GM23338 (cell line): ENCODE measurements at regions not wholly inside any gene's neighbourhood (a gene's known extent, or its start where the extent isn't known, plus 50 kb on each side); places are given as distances from the start of the nearest gene placed in this dataset.

Source experiments
- ATAC-seq: fragments of 200-7000 bp; cut with Tn5 transposase; 3 replicates; pipeline ENCODE4 v1.9.1; 2020
- DNase-seq: peaks from one replicate; pipeline ENCODE4 v3.0.0-alpha.2; 2015; ENCODE audit warnings: low spot score
- H2AFZ ChIP-seq: fragments of 200-600 bp; sonication (generic); 2 replicates; pipeline ENCODE4 v1.8.0; 2016; ENCODE audit warnings: antibody characterized with exemption, mild to moderate bottlenecking, moderate library complexity
- H3F3A ChIP-seq: fragments of 200-600 bp; sonication (generic); replicated peaks from 2 replicates; pipeline ENCODE4 v1.8.0; 2017; ENCODE audit warnings: antibody characterized with exemption, mixed run types, low read depth
- H3K27ac ChIP-seq: fragments of 200-600 bp; sonication (generic); 2 replicates; pipeline ENCODE4 v1.6.1; 2016; ENCODE audit warnings: low read depth
- H3K27me3 ChIP-seq: fragments of 200-600 bp; sonication (generic); 2 replicates; pipeline ENCODE4 v1.8.0; 2016; ENCODE audit warnings: mild to moderate bottlenecking, mixed run types, moderate library complexity; ENCODE audit not compliant: insufficient read depth
- H3K36me3 ChIP-seq: fragments of 200-600 bp; sonication (generic); 2 replicates; pipeline ENCODE4 v1.8.0; 2016; ENCODE audit warnings: mild to moderate bottlenecking; ENCODE audit not compliant: insufficient read depth
- H3K4me1 ChIP-seq: fragments of 200-600 bp; sonication (generic); 2 replicates; pipeline ENCODE4 v1.8.0; 2016; ENCODE audit warnings: mild to moderate bottlenecking, moderate library complexity; ENCODE audit not compliant: insufficient read depth
- H3K4me2 ChIP-seq: fragments of 200-600 bp; sonication (generic); 2 replicates; pipeline ENCODE4 v1.7.1; 2017; ENCODE audit warnings: mixed run types
- H3K4me3 ChIP-seq: fragments of 200-600 bp; sonication (generic); 2 replicates; pipeline ENCODE4 v1.6.1; 2016; ENCODE audit warnings: mixed run types
- H3K79me2 ChIP-seq: fragments of 200-600 bp; sonication (generic); replicated peaks from 2 replicates; pipeline ENCODE4 v1.8.0; 2017; ENCODE audit warnings: mild to moderate bottlenecking; ENCODE audit not compliant: insufficient read depth
- H3K9me2 ChIP-seq: fragments of 200-600 bp; sonication (generic); 2 replicates; pipeline ENCODE4 v1.8.0; 2017; ENCODE audit not compliant: insufficient read depth
- H4K20me1 ChIP-seq: fragments of 200-600 bp; sonication (generic); replicated peaks from 2 replicates; pipeline ENCODE4 v1.8.0; 2017; ENCODE audit warnings: mild to moderate bottlenecking; ENCODE audit not compliant: insufficient read depth
- H3K27ac Mint-ChIP-seq: 2 replicates; pipeline ENCODE4 v1.8.0; 2020; ENCODE audit warnings: inconsistent platforms, mild to moderate bottlenecking, moderate library complexity, mixed read lengths
- H3K27me3 Mint-ChIP-seq: 3 replicates; pipeline ENCODE4 v1.8.0; 2022; ENCODE audit warnings: low read depth, mild to moderate bottlenecking, moderate library complexity, mixed read lengths, inconsistent platforms; ENCODE audit not compliant: insufficient read depth, poor library complexity
- H3K36me3 Mint-ChIP-seq: 3 replicates; pipeline ENCODE4 v1.8.0; 2021; ENCODE audit warnings: low read depth, mild to moderate bottlenecking, inconsistent platforms, moderate library complexity, mixed read lengths
- H3K4me1 Mint-ChIP-seq: 3 replicates; pipeline ENCODE4 v1.8.0; 2020; ENCODE audit warnings: mild to moderate bottlenecking, inconsistent platforms, mixed read lengths
- H3K4me3 Mint-ChIP-seq: 3 replicates; pipeline ENCODE4 v1.8.0; 2021; ENCODE audit warnings: moderate library complexity, mild to moderate bottlenecking, inconsistent platforms, mixed read lengths
- H3K9me3 Mint-ChIP-seq: 3 replicates; pipeline ENCODE4 v1.8.0; 2020; ENCODE audit warnings: moderate library complexity, mild to moderate bottlenecking, inconsistent platforms, mixed read lengths
- POLR2AphosphoS5 ChIP-seq: IDR thresholded peaks from 2 replicates; pipeline ENCODE4 v1.6.1; 2016; ENCODE audit warnings: antibody characterized with exemption, low read depth
- TF ChIP-seq, protein P1 (sequence below): IDR thresholded peaks from 2 replicates; pipeline ENCODE4 v1.6.1; 2016; ENCODE audit warnings: antibody characterized with exemption
- TF ChIP-seq, protein P2 (sequence below), 2 experiments: fragments of 200-600 bp in 1 of 2; sonication (generic) in 1 of 2; conservative IDR thresholded peaks; 2 replicates each; pipeline versions ENCODE4 v1.5.1 to v1.6.1; 2016 to 2017; ENCODE audit warnings: antibody characterized with exemption in 2 of 2, low read depth in 2 of 2, mild to moderate bottlenecking in 2 of 2, moderate library complexity in 1 of 2

DNA sequence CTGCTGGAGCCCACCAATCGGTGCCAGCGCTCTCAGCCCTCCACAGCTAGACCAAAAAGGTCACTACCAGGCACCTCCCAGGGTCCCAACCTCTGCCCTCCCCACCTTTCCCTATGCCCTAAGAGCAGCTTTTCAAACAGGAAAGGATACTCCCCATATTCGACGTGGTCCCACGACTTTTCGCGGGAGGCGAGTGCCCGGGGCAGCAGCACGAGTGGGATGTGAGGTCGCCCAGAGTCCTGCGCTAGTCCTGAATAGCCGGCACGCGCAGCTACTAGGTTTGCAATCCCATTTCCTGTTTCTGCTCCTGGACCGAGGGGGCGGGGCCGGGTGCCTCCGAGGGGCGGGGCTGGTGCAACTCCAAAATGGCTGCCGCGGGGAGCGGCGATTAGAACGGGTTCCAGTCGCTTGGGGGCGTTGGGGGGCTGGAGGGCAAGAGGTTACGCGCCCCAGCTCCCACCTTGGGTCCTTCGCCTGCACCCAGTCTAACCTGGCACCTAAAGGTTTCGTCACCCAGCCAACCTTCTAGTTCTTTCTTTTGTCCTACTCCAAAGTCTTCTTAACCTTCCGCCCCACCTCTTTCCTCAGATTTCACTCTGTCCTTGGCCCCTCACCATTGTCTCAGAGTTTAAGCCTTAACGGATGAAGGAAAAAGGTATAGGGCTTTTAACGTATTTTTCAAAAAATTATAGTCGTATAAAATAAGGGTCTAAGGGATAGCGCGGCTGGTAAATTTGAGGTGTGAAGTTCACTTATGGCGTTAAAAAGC, 85.0 kb upstream of the TENT5D start:
- H3K4me3 ChIP-seq, result peak overlapping the region; percentile 61
- H3K4me3 Mint-ChIP-seq, result peak overlapping the region; percentile 87
- peak; percentile 96 for ATAC-seq
- peak; percentile 85 for DNase-seq
- H3K4me1 ChIP-seq, result no peaks in the 10 kb centered on the region
- H3F3A ChIP-seq, result no peaks in the 10 kb centered on the region
- H2AFZ ChIP-seq, result peak overlapping the region; percentile 83
- H4K20me1 ChIP-seq, result no peaks in the 10 kb centered on the region
- no peaks in the 10 kb centered on the region for H3K79me2 ChIP-seq
- H3K9me3 Mint-ChIP-seq, result no peaks in the 10 kb centered on the region
- no peaks in the 10 kb centered on the region for H3K9me2 ChIP-seq
- H3K27me3 Mint-ChIP-seq, result peaks cover 2% of the 10 kb centered on the region
- peaks cover 8% of the 10 kb centered on the region; the same call in 2 of the 3 replicates for H3K4me1 Mint-ChIP-seq
- no peaks in the 10 kb centered on the region for H3K36me3 ChIP-seq
- no peaks in the 10 kb centered on the region for H3K36me3 Mint-ChIP-seq
- peak overlapping the region; percentile 72 for H3K27ac Mint-ChIP-seq
- TF ChIP-seq, protein P1, sequence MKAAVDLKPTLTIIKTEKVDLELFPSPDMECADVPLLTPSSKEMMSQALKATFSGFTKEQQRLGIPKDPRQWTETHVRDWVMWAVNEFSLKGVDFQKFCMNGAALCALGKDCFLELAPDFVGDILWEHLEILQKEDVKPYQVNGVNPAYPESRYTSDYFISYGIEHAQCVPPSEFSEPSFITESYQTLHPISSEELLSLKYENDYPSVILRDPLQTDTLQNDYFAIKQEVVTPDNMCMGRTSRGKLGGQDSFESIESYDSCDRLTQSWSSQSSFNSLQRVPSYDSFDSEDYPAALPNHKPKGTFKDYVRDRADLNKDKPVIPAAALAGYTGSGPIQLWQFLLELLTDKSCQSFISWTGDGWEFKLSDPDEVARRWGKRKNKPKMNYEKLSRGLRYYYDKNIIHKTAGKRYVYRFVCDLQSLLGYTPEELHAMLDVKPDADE, result no peak
- TF ChIP-seq, protein P2, sequence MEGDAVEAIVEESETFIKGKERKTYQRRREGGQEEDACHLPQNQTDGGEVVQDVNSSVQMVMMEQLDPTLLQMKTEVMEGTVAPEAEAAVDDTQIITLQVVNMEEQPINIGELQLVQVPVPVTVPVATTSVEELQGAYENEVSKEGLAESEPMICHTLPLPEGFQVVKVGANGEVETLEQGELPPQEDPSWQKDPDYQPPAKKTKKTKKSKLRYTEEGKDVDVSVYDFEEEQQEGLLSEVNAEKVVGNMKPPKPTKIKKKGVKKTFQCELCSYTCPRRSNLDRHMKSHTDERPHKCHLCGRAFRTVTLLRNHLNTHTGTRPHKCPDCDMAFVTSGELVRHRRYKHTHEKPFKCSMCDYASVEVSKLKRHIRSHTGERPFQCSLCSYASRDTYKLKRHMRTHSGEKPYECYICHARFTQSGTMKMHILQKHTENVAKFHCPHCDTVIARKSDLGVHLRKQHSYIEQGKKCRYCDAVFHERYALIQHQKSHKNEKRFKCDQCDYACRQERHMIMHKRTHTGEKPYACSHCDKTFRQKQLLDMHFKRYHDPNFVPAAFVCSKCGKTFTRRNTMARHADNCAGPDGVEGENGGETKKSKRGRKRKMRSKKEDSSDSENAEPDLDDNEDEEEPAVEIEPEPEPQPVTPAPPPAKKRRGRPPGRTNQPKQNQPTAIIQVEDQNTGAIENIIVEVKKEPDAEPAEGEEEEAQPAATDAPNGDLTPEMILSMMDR (conservative IDR thresholded peaks at IDR 0.05; ENCODE audit: low read depth in 2 of 2), result peak; percentile 19 to 41; a peak in 3 of 4 replicates
- peak; percentile 54 for TF ChIP-seq POLR2AphosphoS5
- peak overlapping the region; percentile 76 for H3K4me2 ChIP-seq
- H3K27ac ChIP-seq, result no peak overlapping the region
- no peaks in the 10 kb centered on the region for H3K27me3 ChIP-seq

DNA sequence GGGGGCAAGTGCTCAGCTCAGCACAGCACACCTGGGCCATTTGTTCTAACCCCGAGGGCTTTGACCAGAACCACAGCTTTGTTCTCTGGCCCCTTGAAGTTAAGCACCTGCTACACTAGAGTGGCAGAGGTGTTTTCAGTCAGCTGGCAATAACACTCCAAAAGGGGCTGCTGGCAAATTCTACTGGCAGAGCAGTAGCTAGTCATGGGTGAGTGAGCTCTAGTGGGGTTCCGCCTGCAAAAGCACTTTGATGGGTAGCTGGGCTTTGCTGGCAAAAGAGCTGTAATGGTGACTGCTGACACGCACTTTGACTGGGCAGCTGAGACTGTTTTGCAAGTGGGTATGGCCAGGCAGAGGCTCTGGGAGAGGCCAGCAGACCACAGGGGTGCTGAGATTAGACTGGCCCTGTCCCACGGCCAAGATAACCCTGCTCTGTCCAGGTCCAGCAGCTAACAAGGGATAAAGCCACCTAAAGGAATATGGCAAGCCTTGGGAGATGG, 65.2 kb upstream of the TENT5D start:
- Histone ChIP-seq H3K4me3 (no peak overlapping the region), H2AFZ (no peak overlapping the region), H3K4me2 (no peak overlapping the region), H3K79me2 (no peaks in the 10 kb centered on the region), H4K20me1 (no peaks in the 10 kb centered on the region), H3K36me3 (no peaks in the 10 kb centered on the region), H3K4me1 (no peaks in the 10 kb centered on the region), H3K27ac (no peak overlapping the region), H3K27me3 (no peaks in the 10 kb centered on the region), H3F3A (no peaks in the 10 kb centered on the region), H3K9me2 (no peaks in the 10 kb centered on the region)
- no peaks in the 10 kb centered on the region for H3K4me1 Mint-ChIP-seq
- DNase-seq, result no peak
- peaks cover under 1% of the 10 kb centered on the region for H3K27me3 Mint-ChIP-seq
- H3K9me3 Mint-ChIP-seq, result peaks cover 7% of the 10 kb centered on the region; the same call in 2 of the 3 replicates
- no peak for TF ChIP-seq POLR2AphosphoS5
- H3K27ac Mint-ChIP-seq, result no peak overlapping the region
- no peaks in the 10 kb centered on the region for H3K36me3 Mint-ChIP-seq
- H3K4me3 Mint-ChIP-seq, result no peak overlapping the region
- ATAC-seq, result no peak
